AG04449 (cell line): ENCODE measurements at regions not wholly inside any gene's neighbourhood (a gene's known extent, or its start where the extent isn't known, plus 50 kb on each side); places are given as distances from the start of the nearest gene placed in this dataset.

Experiments
- CTCF ChIA-PET: fragments of 350-600 bp; formaldehyde crosslinking; extraction: SDS; loops from one replicate; lab custom pipeline; 2021; ENCODE audit warnings: antibody characterized with exemption; lab: Yijun Ruan, JAX
- POLR2A ChIA-PET: fragments of 400-600, 350-600 bp; formaldehyde crosslinking; extraction: SDS; loops from one replicate; lab custom pipeline; 2020; ENCODE audit warnings: antibody characterized with exemption, inconsistent platforms; lab: Yijun Ruan, JAX
- DNase-seq: peaks from one replicate; pipeline ENCODE4 v3.0.0-alpha.2; 2010; ENCODE audit warnings: low read depth, low spot score
- H3K4me3 ChIP-seq: 2 replicates; pipeline ENCODE4 v1.5.1; 2011; ENCODE audit warnings: low read depth, mild to moderate bottlenecking, control low read depth, low read length
- CTCF ChIP-seq: IDR thresholded peaks from one replicate; pipeline ENCODE4 v1.5.1; 2011; ENCODE audit warnings: mild to moderate bottlenecking, moderate library complexity, low read length, control low read depth, inconsistent platforms; ENCODE audit not compliant: insufficient read depth; ENCODE audit errors: missing control alignments

GRCh38 chr5:8098081-8098480, 229.1 kb downstream of the MTRR start:
- CTCF ChIA-PET = no interaction called here
- POLR2A ChIA-PET = no interaction called here
- DNase-seq = no peak
- no peak overlapping the region for H3K4me3 ChIP-seq
- no peak for TF ChIP-seq CTCF

GRCh38 chr5:8102714-8103113, 233.8 kb downstream of the MTRR start:
- no peak for DNase-seq
- ChIA-PET POLR2A (no interaction called here), CTCF (no interaction called here)
- no peak for TF ChIP-seq CTCF
- no peak overlapping the region for H3K4me3 ChIP-seq

DNA sequence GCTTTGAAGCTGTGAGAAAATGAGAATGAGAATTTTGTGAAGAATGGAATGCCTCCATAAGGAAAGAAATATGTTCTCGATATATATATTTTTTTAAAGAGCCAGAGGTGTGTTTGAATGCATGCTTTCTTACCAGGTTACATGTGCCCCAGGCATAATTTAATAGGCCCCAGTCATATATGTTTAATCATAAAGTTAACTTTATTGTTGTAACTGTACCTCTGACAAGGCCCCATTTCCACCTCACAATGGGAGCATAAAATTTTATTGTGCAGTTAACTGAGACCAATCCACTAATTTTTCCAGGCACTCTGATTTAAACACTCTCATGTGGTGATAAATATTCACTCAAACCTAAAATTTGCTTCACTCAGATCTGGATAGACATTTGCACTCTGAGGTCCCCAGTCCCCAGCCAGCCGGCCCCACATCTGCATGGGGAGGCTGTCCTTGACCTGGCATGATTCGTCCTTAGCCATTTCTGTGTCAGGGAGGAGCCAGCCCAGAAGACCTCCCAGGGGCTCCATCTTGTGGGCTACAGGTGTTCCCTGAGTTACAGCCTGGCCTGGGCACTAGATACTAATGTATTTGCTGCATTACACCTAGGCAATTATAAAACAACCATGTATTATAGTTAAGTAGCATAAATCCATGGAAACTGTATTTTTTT, 245.8 kb downstream of the MTRR start:
- ChIA-PET CTCF (no interaction called here), POLR2A (no interaction called here)
- H3K4me3 ChIP-seq = no peak overlapping the region
- no peak for TF ChIP-seq CTCF
- no peak for DNase-seq

GRCh38 chr5:8123559-8123958, 254.6 kb downstream of the MTRR start:
- ChIA-PET POLR2A (no interaction called here), CTCF (no interaction called here)
- TF ChIP-seq CTCF = no peak
- H3K4me3 ChIP-seq = no peak overlapping the region
- DNase-seq = no peak

DNA sequence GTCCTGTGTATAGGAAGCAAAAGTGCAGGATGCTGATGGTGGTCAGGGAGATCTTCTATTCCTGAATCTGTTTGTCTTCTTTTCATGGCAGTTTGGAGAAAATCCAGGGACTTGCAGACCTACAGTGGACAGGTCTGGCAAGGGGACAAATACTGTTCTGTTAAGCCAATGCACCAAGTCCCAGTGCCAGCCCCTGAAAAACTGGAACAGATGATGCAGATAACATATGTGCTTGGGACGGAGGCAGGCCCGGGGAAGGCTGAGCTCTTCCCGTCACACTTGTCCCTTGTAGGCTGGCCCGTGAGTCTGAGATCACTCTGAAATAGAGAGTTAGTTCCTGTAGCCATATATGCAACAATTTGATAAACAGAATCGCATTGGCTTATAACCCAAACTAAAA, 265.7 kb downstream of the MTRR start:
- ChIA-PET CTCF (no interaction called here), POLR2A (no interaction called here)
- no peak for DNase-seq
- no peak overlapping the region for H3K4me3 ChIP-seq
- no peak for TF ChIP-seq CTCF

DNA sequence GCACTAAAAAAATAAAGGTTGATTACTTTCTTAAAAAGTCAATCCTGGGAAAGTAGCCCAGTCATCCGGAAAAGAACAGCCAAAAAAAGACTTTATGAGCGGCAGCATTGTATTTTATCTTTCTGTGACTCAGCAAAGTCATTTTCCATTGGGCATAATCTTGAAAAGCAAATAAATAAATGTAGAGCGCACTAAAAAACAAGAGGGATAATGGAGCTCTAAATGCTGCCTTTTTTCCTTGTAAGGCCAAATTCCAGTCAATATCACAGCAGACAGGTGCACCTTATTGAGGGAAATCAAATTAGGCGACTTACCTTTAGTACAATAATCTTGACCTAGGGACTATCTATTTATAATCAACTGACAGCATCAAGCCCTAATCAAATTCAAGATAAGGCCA, 266.8 kb downstream of the MTRR start:
- no peak overlapping the region for H3K4me3 ChIP-seq
- POLR2A ChIA-PET = no interaction called here
- CTCF ChIA-PET = no interaction called here
- no peak for DNase-seq
- TF ChIP-seq CTCF = no peak
